Neutrophil (primary cell): ENCODE measurements at regions not wholly inside any gene's neighbourhood (a gene's known extent, or its start where the extent isn't known, plus 50 kb on each side); places are given as distances from the start of the nearest gene placed in this dataset.

ENCODE experiments used
- H3K27ac ChIP-seq: fragments of 200-600 bp; sonication (generic); 2 replicates; pipeline ENCODE4 v1.5.1; 2016; ENCODE audit warnings: mild to moderate bottlenecking, moderate library complexity
- H3K27me3 ChIP-seq: fragments of 200-600 bp; sonication (generic); 2 replicates; pipeline ENCODE4 v1.6.0; 2016; ENCODE audit warnings: mild to moderate bottlenecking
- H3K36me3 ChIP-seq: fragments of 200-600 bp; sonication (generic); 2 replicates; pipeline ENCODE4 v1.5.1; 2017
- H3K4me1 ChIP-seq, 2 experiments: fragments of 200-600 bp in 1 of 2; sonication (generic) in 1 of 2; 1 replicate in 1 of 2; 2 replicates in 1 of 2; pipeline versions ENCODE4 v1.5.1 to v1.6.1; 2013 to 2016; ENCODE audit warnings: low read depth in 1 of 2, low read length in 1 of 2, mild to moderate bottlenecking in 1 of 2, moderate library complexity in 1 of 2; ENCODE audit not compliant: control insufficient read depth in 1 of 2, insufficient read depth in 1 of 2
- H3K4me3 ChIP-seq, 2 experiments: fragments of 200-600 bp in 1 of 2; sonication (generic) in 1 of 2; 1 replicate in 1 of 2; 2 replicates in 1 of 2; pipeline ENCODE4 v1.5.1; 2013 to 2016; ENCODE audit warnings: low read depth in 1 of 2, low read length in 1 of 2, mild to moderate bottlenecking in 1 of 2, moderate library complexity in 1 of 2
- H3K9me3 ChIP-seq: fragments of 200-600 bp; sonication (generic); 2 replicates; pipeline ENCODE4 v1.5.1; 2016
- CTCF ChIP-seq: fragments of 200-600 bp; sonication (generic); IDR thresholded peaks from 2 replicates; pipeline ENCODE4 v1.5.1; 2016; ENCODE audit warnings: antibody characterized with exemption

- no peaks in the 10 kb centered on the region for H3K36me3 ChIP-seq
- H3K4me1 ChIP-seq, result peaks cover 82 to 87% of the 10 kb centered on the region in 2 experiments
- H3K27ac ChIP-seq, result peak overlapping the region; percentile 93
- H3K9me3 ChIP-seq, result no peaks in the 10 kb centered on the region
- TF ChIP-seq CTCF, result no peak
- no peaks in the 10 kb centered on the region for H3K27me3 ChIP-seq
- H3K4me3 ChIP-seq, result peak overlapping the region; percentile 33 to 54
Observed at GRCh38 chr16:66226762-66227161, 139.7 kb upstream of the CDH5 start.

GRCh38 chr16:66225696-66226095, 140.8 kb upstream of the CDH5 start:
- H3K27ac ChIP-seq, result peak overlapping the region; percentile 93
- TF ChIP-seq CTCF, result no peak
- no peaks in the 10 kb centered on the region for H3K27me3 ChIP-seq
- H3K4me1 ChIP-seq, result peaks cover 87 to 90% of the 10 kb centered on the region in 2 experiments
- H3K4me3 ChIP-seq, result no peak overlapping the region
- H3K36me3 ChIP-seq, result no peaks in the 10 kb centered on the region
- H3K9me3 ChIP-seq, result no peaks in the 10 kb centered on the region

GRCh38 chr16:66224626-66225025, 141.9 kb upstream of the CDH5 start:
- no peaks in the 10 kb centered on the region for H3K27me3 ChIP-seq
- H3K9me3 ChIP-seq, result no peaks in the 10 kb centered on the region
- no peak for TF ChIP-seq CTCF
- H3K4me3 ChIP-seq, result peak overlapping the region; percentile 47 to 50
- peaks cover 76 to 82% of the 10 kb centered on the region in 2 experiments for H3K4me1 ChIP-seq
- no peaks in the 10 kb centered on the region for H3K36me3 ChIP-seq
- H3K27ac ChIP-seq, result peak overlapping the region; percentile 93

DNA sequence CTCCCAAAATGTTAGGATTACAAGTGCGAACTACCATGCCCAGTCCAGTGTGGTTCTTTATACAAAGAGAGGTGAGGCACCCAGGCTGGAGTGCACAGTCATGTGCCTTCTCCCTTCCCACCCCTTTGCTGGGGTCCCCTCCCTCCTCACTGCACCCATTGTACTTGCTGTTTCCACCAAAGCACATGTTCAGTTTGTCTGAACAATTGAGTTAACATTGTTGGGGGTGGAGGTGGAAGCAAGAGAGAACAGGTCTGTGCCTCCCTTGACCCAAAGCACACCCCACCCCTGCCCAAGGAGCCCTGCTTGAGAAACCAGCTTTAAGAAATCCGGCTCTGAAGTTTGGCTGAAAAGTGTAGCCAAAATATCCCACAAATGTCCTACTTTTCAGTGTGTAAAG, 142.3 kb upstream of the CDH5 start:
- Histone ChIP-seq H3K27ac (peak overlapping the region; percentile 93), H3K4me1 (peaks cover 71 to 78% of the 10 kb centered on the region in 2 experiments), H3K36me3 (no peaks in the 10 kb centered on the region), H3K9me3 (no peaks in the 10 kb centered on the region), H3K4me3 (peak overlapping the region; percentile 47 to 50), H3K27me3 (no peaks in the 10 kb centered on the region)
- TF ChIP-seq CTCF, result no peak

- TF ChIP-seq CTCF, result no peak
- Histone ChIP-seq H3K4me3 (peak overlapping the region; percentile 47 to 50), H3K9me3 (no peaks in the 10 kb centered on the region), H3K27me3 (no peaks in the 10 kb centered on the region), H3K36me3 (no peaks in the 10 kb centered on the region), H3K4me1 (peaks cover 62 to 68% of the 10 kb centered on the region in 2 experiments), H3K27ac (peak overlapping the region; percentile 93)
Observed at GRCh38 chr16:66223176-66223780, 143.2 kb upstream of the CDH5 start.
